HG02852 (cell line): ENCODE measurements at regions not wholly inside any gene's neighbourhood (a gene's known extent, or its start where the extent isn't known, plus 50 kb on each side); places are given as distances from the start of the nearest gene placed in this dataset.

Experiments
- ATAC-seq: cut with Tn5 transposase; IDR thresholded peaks from one replicate; pipeline ENCODE4 v1.9.1; 2021; ENCODE audit warnings: mild to moderate bottlenecking, moderate library complexity; ENCODE audit not compliant: unreplicated experiment

DNA sequence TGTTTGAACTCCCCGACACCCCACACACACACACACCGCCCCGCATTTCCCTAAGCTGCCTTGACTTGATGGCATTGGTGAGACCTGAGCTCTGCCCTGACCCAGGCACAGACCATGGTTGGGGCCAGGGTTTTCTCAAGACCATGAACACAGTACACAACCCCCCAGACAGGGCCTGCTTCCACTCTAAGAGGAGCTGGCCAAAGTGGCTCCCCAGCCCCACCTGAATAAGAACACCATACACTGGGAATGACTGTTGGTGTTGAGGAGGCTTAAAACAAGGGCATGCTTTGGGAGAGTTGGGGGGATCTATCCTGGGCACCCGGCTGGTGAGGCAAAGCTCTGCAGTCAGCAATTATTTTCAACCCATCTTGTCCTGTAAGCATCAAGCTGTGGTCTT is 77.6 kb upstream of the SYT6 start:
- no peak for ATAC-seq

DNA sequence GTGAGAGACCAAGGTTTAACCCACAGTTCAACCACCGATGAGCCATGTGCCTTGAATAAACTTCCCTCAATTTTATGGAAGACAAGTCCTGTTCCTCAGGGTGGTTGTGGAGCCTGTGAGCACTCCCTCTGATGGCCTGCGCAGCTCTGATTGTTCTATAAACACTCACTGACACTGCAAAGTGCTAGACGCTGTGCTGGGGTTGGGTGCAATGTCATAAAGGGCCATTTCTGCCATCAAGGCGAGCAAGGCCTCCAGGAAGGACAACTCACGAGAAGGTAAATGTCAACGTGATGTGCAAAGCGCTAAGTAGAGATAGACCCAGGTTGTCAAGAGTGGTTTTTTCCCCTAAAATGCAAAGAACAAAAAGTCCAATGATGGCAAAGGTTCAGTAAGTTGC is 75.7 kb upstream of the SYT6 start:
- no peak for ATAC-seq

DNA sequence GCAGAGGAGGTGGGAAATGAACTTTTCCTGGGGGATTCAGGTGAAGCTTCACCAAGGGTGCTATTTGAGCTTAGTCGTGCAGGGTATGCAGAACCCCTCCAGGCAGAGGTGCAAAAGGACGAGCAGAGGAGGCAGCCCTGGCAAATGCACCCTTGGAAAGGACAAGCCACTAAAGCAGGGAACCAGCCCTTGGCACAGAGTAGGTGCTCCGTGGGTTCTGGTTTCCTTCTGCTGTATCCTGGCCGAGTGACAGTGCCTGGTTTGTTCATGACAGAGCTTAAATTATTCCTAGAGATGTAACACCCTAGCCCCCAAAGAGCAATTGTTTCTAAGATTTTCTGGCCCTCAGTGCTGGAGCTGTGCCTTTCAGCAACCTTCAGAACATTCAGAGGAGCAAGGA is 73.4 kb upstream of the SYT6 start:
- ATAC-seq = no peak

DNA sequence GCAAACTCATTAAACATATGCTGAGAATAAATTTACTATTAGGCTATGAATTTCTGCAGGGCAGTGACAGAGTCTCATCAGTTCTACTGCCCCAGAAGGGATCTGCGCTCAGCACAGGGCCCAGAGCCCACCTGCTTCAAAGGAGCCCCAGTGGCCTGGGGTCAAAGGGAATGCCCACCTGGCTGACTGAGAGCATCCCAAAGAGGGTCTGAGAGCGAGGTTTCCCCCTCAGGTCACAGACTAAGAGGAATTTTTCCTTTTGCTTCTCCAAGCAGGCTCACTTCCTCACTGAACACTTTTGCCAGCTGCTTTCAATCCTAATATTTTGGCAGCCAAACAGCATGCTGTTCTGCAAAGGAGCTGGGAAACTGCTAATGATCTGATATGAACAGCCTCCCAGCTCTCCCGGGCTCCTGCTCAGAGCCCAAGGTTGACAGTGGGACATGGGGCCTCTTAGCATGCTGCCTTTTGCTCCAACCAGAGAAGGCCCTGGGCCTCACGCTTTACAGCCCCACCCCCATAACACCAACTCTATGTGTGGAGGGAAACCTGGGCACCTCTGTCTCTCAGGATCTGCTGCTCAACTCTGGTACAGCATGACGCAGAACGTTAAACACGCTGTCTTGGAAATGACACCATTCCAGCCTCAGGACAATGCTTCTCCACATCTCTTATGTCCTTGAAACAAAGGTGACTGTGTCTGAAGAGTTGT is 70.7 kb upstream of the SYT6 start:
- ATAC-seq = no peak

GRCh38 chr1:114222920-114223319 is 69.3 kb upstream of the SYT6 start:
- ATAC-seq = no peak

DNA sequence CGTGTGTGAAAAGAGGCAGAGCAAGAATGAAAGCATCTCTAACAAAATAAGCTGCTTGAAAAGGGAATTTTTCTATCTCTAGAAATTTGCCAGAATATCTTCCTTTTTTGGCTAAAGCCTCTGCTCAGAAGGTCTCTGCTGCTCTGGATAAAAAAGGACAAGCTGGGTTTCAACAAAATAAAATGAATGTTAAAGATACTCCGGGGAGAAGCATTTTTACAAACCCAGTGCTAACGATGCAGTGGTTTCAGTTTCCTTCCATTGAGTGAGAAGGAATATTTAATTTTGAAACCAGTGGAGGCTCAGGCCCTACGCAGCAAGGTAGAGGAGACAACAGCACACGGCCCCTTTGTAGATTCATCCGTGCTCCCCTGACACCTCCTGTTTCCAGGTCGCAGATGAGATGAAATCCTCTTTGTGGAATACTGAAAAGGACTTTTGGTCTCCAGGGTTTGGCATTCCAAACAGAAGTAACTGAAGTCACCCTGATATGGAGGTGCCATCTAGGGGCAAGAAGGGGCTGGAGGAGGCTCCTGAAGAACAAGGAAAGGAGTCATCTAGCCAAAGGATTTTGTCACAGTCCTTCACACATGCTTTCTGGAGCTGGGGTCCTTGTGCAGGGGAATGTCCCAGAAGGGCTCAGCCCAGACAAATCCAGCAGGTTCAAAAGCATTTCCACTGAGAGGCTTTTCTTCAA is 65.7 kb upstream of the SYT6 start:
- no peak for ATAC-seq

DNA sequence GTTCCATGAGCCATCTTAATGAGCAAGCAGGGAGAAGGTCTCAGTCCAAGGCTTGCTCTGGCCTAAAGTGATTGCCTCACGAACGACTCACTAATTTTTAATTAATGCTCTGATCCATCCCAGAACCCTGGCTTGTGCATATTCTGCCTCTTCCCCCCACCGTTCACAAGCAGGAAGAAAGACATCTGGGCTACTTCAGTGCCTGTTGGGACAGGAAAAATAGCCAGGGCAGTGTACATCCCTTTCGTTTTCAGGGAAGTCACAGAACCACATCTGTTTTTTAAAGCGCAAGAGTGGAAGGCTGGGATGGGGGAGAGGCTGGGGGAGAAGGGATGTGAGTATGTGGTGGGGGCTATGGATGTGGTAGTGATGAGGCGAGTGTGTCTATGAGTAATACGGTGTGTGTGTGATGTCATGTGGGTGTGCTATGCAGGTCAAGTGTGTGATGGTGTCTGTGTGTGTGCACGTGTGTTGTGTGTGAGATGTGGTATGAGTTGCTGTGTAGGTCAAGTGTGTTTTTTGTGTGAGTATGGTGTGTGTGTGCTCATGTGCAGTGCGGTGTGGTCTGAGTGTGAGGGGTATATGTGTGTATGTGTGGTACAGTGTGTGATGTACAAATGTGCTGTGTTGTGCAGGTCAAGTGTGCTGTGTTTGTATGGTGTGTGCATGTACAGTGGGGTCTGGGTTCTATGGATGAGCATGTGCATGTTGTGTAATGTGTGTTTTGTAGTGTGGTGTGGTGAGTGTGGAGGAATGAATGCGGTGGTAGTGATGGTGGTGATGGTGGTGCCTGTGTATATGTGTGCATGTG is 64.9 kb upstream of the SYT6 start:
- no peak for ATAC-seq

DNA sequence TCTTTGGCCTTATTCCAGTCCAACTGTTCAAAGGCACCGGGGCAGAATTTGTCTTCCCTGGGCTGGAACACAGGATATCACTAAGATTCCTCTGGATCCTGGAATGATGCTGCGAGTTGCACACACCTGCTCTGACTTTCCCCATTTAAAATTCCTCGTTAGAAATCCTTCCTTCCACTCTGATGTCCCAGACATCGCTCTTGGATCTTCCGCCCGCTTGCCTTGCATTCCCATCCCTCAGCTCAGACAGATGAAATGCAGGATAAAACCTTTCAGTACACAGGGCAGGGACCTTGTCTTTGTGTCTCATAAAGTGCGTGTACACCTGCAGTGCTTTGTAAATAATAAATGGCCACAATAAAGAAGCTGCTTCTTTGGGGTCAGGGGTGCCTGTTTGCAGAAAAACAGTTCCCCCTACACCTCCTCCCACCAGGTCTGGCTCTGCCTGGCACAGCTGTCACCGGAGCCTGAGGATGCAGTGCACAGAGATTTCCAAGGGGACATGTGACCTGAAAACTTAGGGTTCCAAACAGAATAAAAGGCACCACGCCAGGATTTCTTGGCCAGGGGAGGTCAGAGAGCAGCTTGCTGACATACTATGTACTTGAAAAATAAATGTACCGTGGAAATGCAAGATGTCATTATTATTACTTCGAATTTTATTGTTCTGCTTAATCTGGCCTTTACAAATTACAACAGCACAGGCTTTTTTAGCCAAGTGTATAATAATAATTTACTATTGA is 62.9 kb upstream of the SYT6 start:
- ATAC-seq = no peak

- ATAC-seq = no peak
Observed at GRCh38 chr1:114215436-114215835, 61.8 kb upstream of the SYT6 start.

DNA sequence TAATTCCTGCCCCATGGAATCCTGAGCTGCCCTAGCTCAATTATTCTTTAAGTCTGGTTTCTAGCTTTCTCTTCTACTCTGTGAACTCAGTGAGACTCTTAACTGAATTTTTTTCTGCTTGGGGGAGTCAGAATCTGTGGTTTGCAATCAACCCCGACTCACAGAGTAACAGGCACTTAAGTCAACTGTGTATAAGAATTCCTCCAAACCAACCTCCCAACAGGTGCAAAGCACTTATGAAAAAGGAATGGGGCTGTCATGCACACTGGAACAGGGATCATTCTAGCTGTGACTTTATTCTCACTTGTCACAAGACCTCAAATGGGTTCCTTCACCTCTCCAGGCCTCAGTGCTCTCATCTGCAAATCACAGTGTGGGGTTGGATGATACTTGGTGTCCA is 60.3 kb upstream of the SYT6 start:
- no peak for ATAC-seq

- ATAC-seq = no peak
Observed at GRCh38 chr1:114209971-114210370, 56.3 kb upstream of the SYT6 start.

DNA sequence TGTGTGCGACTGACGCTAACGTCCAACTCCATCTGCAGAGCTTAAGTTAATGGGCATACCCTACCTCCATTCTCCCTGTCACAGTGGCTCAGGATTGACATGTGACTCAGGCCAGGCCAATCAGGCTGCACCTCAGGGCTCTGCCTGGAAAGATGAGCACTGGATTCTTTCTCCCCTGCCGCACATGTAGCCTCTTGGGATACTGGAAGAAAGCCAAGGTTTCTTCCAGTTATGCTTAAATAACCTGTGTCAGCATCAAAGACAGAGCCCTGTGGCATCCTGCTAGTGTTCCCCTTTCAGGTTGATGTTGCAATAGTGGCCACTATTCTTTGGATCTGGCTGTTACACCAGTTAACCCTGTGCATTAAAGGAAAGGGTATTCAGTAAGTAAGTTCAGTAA is 55.0 kb upstream of the SYT6 start:
- no peak for ATAC-seq

- no peak for ATAC-seq
Observed at GRCh38 chr1:114208106-114208505, 54.4 kb upstream of the SYT6 start.

DNA sequence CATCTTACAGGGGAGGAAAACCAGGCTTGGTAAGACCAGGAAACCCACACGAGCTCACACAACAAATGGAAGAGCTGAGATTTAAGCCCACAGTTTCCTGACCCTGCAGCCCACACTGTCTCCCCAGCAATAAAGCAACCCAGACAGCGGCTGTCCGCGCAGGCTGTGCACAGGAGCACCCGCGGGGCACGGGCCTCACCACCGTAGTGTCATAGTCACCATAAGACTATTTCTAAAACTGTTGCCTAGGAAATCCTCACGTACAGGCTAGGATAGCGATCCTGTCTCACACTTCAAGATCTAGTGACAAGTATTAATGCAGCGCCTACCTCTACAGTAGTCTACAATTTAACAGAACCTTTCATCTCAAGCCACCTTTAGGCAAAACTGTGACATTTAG is 54.0 kb upstream of the SYT6 start:
- no peak for ATAC-seq

- no peak for ATAC-seq
Observed at GRCh38 chr1:114206392-114206791, 52.7 kb upstream of the SYT6 start.

- ATAC-seq = no peak
Observed at GRCh38 chr1:114203595-114204128, 50.0 kb upstream of the SYT6 start.
